Stimulated activated CD8-positive, alpha-beta memory T cell treated with anti-CD3 and anti-CD28 coated beads, Interleukin-4, amount 100 ng/mL, for 1 hour (primary cell): ENCODE measurements at regions not wholly inside any gene's neighbourhood (a gene's known extent, or its start where the extent isn't known, plus 50 kb on each side); places are given as distances from the start of the nearest gene placed in this dataset.
"Not testable (repeated sequence)": the region's sequence is repeated elsewhere in the genome, so short reads cannot be mapped to it uniquely, and the experiment has no call there.

ENCODE experiments used
- DNase-seq, 2 donors: peaks; one replicate each; pipeline ENCODE4 v3.0.0-alpha.2; 2020; ENCODE audit warnings: low read depth in 2 of 2, low spot score in 1 of 2

DNA sequence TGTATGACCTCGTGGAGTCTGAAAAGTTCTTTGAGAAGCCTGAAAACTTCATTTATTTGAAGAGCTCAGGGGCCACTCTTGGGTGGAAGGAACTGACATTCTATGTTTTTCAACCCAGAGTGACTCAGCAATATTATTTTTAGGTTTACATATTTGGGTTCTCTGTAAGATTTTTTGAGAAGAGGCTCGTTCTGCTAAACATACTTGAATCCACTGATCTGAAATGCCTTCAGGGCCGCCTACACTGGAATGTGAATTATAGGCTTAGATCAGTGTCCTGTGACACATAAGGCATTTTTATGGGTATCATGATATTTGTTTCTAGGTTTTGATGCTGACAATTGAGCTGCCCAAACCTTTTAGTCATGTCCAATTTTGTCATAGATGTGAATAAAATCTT is 86.2 kb downstream of the PSAT1 start:
- DNase-seq, result no peak

DNA sequence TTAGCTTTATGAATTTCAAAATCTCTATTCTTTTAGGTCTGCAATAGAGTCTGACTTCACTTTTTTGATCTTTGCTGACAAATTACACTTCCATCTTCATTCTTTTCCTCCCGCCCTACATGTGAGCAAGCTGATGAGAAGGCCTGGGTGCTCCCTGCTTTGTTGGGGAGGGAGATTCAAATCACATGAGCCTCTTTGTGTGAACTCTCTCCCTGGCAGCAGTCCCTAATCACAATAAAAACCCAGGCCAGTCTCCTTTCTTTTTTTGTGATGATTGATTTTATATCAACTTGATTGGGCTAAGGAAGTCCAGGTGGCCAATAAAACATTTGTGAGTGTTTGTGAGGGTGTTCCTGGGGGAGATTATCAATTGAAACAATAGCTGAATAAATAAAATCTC is 89.4 kb downstream of the PSAT1 start:
- no peak for DNase-seq

DNA sequence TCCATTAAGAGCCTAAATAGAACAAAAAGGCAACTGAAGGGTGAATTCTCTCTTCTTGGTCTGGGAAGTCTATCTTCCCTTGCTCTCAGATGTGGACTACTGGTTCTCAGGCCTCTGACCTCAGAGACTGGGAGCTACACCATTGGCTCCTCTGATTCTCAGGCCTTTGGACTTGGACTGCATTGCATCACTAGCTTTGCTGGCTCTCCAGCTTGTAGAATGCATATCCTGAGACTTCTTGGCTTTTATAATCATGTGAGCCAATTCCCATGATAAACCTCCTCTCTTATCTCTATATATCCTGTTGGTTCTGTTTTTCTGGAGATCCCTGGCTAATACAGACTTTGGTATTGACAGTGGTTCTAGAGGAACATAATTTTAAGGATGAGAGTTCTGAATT is 89.8 kb downstream of the PSAT1 start:
- no peak for DNase-seq

DNA sequence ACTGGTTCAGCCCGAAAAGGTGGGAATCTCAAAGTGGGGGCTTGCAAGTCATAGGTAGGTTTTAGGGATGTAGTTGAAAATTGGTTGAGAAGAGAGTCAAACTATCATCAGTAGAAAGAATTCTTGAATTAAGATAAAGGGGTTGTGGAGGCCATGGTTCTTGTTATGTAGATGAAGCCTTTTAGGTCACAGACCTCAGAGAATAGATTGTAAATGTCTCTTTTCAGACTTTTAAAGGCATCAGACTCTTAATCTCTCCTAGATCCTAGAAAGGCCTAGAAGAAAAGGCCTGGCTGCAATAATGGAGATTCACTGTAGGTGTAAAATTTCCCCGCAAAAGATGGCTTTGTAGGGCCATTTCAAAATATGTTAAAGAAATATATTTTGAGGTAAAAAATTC is 96.4 kb downstream of the PSAT1 start:
- no peak for DNase-seq

DNA sequence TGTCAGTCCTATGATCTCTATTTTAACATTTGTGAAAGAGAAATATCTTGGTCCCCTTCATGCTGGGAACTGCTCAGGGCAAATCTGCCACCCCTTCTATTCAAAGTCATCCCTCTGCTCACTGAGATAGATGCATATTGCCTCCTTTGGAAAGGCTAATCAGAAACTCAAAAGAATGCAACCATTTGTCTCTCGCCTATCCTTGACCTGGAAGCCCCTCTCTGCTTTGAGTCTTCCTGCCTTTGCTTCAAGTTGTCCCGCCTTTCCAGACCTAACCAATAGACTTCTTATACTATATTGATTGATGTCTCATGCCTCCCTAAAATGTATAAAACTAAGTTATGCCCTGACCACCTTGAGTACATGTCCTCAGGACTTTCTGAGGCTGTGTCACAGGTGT is 97.0 kb downstream of the PSAT1 start:
- no peak for DNase-seq

DNA sequence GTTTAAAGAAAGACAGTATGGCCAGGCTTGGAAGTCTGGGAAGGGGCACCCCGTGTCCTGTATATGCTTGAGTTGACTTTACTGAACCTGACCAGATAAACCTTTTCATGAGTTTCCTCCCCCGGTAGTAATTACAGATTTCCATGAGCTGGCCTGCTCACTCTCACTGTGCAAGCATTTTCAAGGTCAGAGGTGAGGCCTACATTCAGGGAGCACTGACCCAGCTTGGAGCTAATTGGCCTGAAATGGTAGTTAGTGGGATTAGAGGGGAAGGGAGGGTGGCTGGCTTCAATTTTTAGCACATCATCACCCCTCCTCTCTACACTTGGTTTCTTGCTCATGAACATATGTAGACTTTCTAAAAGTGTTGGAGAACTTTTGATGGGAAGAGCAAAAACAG is 99.2 kb downstream of the PSAT1 start:
- no peak for DNase-seq

DNA sequence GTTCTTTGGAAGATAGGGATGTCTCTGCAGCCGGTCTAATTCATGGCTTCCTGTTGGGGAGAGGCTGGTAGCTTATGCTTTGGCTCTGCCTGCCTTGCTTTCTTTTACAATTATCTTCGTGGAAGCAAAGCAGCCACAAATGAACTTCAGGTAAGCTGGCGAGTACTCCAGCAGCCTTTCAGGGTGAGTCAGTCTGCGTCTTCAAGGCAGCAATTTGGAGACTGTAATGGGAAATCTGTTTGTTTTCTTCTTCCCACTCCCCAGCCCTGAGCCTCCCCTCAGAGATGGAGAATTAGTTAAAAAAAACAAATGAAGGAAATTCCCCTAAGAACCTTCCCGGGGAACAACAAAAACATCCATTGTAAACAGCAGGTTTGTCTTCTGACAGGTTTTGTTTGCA is 100.1 kb downstream of the PSAT1 start:
- no peak for DNase-seq

DNA sequence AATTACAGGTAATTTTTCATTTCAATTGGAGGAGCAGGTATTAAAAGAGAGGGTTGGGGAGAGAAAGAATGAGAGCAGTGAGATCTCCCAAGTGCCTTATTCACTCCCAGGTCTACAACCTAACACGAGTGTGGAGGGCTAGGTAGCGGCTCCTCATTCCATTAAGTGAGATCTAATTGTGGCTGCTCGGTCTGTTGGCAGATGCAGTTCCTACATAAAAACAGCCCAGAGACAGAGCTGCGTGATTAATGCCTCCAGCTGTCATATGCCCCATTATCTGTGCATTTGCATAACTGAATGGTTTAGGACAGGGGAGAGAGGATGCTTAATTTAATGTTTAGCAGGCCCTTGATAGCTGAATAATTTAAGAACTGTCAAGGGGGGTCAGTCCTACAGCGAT is 100.5 kb downstream of the PSAT1 start:
- DNase-seq, result no peak

DNA sequence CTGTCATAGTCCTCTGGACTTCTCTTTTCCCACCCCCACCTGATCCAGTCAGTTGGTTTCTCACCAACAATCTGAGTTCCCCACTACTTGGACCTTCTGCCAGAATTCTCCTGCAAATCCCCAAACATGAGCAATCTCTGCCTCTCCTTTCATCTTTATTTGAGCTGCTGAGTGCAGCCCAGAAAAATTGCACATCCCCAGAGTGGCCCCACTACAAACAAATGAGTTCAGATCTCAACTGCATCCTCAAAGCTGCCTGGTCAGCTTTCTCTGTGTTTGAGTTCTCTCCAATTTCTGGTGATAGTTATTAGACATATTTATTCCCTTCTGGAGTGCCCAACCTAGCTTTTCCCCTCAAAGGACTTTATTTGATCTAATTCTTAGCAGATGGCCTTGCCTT is 102.2 kb downstream of the PSAT1 start:
- DNase-seq, result no peak

DNA sequence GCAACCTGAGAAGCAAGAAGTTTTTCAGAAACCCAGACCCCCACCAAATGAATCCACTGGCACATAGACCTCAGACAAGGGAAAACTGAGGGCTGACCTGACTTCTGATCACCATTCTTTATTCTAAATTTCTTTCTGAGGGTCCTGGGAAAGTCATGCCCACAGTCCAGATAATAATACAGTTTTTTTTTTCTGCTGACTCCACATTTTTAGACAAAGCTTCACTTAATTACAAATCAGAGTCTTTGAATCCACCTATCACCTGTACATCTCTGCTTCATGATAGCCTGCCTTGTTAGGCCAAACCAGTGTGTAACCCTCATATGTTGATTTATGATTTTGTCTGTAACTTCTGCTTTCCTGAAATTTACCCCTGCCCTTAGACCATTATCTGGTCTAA is 103.6 kb downstream of the PSAT1 start:
- no peak for DNase-seq

DNA sequence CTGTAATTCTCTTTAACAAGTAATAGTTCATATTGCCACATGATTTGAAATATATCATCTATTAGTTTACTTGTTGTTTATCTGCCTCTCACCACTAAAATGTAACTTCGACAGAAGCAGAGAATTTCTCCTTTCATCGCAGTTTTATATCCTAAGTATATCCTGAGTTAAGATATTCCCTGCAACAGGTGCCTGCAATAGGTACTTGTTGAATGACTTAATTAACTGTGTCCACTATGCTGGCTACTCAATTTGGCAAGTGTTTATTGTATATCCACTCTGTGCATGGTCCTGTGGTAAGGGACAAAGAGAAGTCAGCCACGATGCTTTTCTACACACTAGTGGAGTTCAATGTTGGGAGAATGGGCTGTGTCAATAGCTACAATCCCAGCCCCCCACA is 108.5 kb downstream of the PSAT1 start:
- DNase-seq, result no peak

DNA sequence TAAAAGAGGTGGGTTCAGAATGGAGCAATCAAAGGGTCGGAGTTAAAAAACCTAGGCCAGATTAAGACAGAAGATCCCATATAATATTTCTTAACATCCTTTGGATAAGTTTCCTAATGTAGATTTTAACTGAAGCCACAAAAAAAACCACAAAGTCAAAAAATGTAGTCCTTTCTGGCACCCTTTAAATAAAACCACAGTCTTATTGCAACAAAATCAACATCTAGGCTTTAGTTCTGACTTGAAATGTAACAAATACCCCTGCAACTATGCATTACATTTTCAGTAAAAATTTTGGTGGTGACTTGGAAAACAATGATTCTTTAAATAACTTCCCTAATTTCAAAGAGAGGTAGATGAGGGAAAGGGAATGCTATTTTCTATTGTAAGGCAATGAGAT is 109.2 kb downstream of the PSAT1 start:
- DNase-seq, result no peak

DNA sequence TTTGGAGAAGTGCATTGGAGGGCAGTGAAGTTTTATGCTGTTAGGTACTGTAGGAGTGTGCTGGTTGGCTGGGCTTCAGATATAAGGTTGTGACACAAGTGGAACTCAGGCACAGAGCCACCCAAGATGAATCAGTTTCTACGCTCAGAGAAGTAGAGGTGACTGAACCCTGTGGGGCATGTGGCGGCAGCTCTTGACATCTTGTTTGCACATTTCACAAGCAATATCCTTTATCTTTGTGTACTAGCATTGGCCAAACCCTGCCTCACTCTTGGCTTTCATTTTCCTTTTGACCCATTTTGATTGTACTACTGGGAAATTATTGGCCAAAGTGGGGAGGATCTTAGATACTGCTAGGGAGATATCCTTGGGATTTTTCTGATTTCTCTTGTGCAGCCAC is 110.0 kb downstream of the PSAT1 start:
- no peak for DNase-seq

DNA sequence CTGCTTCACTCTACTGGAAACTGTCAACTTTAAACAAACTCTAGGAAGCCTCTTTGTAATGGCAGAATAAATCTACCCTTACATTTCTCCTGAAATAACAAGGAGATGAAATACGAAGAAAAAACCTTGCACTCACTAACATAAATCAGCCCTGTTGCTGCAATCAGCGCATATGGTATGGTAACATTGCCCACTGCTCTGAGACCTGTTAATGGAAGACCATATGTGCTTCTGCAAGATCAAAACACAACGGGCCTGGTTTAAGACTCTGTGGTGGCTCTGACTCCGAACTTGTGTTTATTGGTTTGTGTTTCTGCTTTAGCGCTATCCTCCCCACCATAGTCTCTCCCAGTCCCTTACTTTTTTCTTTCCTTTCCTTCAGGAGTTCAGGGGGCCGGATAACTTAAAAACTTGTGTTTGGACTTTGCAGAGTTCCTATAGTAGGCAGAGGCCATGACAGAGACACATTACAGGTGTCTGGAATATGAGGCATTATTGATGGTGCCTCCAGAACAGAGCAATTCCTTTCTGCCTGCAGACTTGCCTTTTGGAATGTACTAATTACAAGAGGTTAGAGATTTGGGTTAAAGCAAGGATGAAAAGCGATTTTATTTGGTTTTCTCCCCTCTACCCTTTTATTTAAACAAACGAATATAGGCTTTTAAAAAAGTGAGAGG is 110.8 kb downstream of the PSAT1 start:
- no peak for DNase-seq

DNA sequence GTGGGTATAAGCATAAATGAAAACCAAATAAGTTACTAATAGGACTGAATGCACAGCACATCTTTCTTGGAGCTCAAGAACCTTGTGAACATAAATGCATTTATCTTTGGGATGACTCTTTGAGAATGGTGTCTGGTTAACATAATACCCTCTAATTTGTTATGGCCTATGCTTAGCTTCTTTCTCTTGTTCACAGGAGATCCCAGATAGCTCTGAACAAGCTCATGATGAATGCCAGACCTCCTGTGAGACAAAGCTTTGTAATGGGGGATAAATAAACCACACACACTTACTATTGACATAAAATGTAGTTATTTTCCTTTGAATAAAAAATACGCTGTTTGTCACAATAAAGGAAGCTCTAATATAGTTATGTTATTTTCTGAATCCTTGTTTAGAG is 111.5 kb downstream of the PSAT1 start:
- no peak for DNase-seq

DNA sequence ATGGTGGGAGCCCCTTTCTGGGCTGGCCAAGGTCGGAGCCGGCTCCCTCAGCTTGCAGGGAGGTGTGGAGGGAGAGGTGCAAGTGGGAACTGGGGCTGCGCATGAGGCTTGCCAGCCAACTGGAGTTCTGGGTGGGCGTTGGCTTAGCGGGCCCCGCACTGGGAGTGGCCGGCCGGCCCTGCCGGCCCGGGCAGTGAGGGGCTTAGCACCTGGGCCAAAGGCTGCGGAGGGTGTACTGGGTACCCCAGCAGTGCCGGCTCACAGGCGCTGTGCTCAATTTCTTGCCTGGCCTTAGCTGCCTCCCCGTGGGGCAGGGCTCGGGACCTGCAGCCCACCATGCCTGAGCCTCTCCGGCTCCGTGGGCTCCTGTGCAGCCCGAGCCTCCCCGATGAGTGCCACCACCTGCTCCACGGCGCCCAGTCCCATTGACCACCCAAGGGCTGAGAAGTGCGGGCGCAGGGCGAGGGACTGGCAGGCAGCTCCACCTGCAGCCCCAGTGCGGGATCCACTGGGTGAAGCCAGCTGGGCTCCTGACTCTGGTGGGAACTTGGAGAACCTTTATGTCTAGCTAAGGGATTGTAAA is 113.1 kb downstream of the PSAT1 start:
- DNase-seq, result not testable (repeated sequence)

DNA sequence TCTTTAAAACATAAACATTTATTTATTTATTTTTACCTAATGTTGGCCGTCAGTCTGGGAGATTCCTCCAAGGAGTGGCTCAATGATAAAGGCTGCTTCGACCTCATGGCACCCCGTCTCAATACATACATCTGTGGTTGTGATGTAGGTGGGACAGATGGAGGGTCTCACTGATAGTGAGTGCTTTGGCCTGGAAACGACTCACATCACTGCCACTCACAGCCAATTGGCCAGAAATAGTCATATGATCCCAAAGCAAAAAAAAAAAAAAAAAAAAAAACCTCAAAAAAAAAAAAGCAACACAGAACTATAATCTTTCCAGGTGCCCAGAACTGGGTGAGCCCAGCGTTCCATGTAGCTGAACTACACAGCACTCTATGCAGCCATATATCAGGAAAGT is 125.4 kb downstream of the PSAT1 start:
- DNase-seq, result no peak

DNA sequence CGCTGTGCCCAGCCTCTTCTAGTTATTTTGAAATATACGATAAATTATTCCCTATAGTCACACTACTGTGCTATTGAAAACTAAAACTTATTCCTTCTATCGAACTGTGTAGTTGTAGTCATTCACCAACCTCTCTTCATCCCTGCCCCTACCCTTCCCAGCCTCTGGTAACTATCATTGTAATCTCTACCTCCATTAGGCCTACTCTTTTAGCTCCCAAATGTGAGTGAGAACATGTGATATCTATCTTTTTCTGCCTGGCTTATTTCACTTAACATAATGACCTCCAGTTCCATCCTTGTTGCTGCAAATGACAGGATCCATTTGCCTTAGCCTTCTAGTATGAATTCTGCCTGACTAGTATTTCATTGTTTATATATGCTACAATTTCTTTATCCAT is 127.4 kb downstream of the PSAT1 start:
- DNase-seq, result no peak

DNA sequence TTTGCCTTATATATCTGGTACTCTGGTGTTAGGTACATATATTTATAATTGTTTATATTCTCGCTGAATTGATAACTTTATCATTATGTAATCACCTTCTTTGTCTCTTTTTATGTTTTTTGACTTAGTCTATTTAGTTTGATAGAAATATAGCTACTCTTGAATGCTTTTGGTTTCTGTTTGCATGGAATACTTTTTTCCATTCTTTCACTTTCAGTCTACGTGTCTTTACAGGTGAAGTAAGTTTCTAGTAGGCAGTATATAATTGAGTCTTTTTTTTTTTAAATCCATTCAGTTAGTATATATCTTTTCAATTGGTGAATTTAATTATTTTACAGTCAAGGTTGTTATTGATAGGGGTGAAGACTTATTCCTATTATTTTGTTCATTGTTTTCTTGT is 131.7 kb downstream of the PSAT1 start:
- no peak for DNase-seq

DNA sequence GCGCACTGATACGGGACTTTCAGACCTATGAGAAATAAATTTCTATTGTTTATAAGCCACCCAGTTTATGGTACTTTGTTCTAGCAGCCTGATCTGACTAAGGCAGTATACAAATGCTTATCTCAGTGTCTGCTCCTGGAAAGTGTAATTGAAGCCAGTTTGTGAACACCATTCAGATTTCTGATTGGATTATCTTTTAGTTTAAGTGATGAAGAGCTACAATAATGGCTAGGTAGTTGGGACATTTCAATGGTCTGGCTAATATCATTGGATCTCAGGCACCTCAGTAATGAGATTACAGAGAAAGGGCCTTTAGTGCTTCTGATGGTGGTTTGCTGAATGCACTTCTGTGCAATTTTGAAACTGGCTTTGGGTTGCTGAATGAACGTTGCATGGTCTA is 133.5 kb downstream of the PSAT1 start:
- no peak for DNase-seq

DNA sequence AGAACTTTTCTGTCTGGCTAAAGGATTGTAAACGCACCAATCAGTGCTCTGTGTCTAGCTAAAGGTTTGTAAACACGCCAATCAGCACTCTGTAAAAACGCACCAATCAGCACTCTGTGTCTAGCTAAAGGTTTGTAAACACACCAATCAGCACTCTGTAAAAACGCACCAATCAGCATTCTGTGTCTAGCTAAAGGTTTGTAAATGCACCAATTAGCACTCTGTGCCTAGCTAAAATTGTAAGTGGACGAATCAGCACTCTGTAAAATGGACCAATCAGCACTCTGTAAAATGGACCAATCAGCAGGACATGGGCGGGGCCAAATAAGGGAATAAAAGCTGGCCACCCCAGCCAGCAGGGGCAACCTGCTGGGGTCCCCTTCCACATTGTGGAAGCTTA is 134.1 kb downstream of the PSAT1 start:
- not testable (repeated sequence) for DNase-seq

DNA sequence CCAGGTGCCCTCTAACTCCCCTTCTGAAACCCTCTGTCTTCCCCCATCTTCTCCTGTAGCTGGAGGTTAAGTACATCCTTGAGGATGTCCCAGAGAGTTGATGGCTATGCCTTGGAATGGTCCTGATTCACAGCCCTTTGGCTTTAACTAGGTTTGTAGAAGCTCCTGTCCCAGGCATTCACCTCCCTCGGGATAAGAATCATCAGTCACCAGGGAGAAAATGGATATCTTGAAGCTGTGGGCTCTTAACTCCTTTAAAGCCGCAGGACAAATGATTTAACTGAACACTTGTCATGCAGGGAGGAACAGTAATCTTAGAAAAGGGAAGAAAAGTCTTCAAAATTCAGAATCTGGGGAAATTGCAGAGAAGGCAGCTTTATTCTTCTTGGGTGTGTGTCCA is 139.9 kb downstream of the PSAT1 start:
- DNase-seq, result no peak

DNA sequence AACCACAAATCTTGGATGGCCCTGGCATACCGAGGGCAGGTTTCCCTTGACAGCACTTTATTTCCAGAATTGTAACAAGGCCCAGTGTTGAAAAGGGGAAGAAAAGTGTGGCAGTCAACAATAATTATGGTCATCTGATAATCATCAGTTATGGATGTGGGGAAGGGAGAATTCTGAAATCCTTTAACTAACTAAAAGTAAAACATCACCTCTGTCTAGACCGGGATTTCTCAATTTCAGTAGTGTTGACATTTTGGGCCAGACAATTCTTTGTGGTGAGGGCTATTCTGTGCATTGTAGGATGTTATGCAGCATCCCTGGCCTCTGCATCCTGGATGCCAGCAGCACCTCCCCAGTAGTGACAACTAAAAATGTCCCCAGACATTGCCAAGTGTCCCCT is 140.4 kb downstream of the PSAT1 start:
- DNase-seq, result no peak
